Heart left ventricle (tissue), 16 donors: ENCODE measurements at regions not wholly inside any gene's neighbourhood (a gene's known extent, or its start where the extent isn't known, plus 50 kb on each side); places are given as distances from the start of the nearest gene placed in this dataset.

Experiments
- ATAC-seq, 4 donors: fragments of 200-7000 bp; cut with Tn5 transposase; one replicate each; pipeline ENCODE4 v1.9.1; 2020 to 2022; ENCODE audit warnings: moderate library complexity in 4 of 4, mild to moderate bottlenecking in 3 of 4, moderate number of reproducible peaks in 1 of 4
- DNase-seq, 5 donors: peaks; one replicate each; pipeline ENCODE4 v3.0.0-alpha.2; 2020
- H3K27ac ChIP-seq, 12 donors: fragments of 200-600 bp; sonication (generic) in 4 of 12; one replicate each; pipeline versions ENCODE4 v1.5.0 to v1.8.0; 2016 to 2022; ENCODE audit warnings: mild to moderate bottlenecking in 2 of 12
- H3K27me3 ChIP-seq, 9 donors: fragments of 200-600 bp; sonication (generic) in 2 of 9; one replicate each; pipeline versions ENCODE4 v1.5.1 to v1.8.0; 2016 to 2022; ENCODE audit warnings: mild to moderate bottlenecking in 3 of 9
- H3K36me3 ChIP-seq, 9 donors: fragments of 200-600 bp; sonication (generic) in 2 of 9; one replicate each; pipeline versions ENCODE4 v1.5.0 to v1.8.0; 2018 to 2022; ENCODE audit warnings: mild to moderate bottlenecking in 2 of 9
- H3K4me1 ChIP-seq, 12 donors: fragments of 200-600 bp; sonication (generic) in 4 of 12; one replicate each; pipeline versions ENCODE4 v1.5.0 to v1.8.0; 2016 to 2022; ENCODE audit warnings: mild to moderate bottlenecking in 3 of 12
- H3K4me3 ChIP-seq, 12 donors: fragments of 200-600 bp; sonication (generic) in 4 of 12; one replicate each; pipeline versions ENCODE4 v1.5.0 to v1.8.0; 2017 to 2022; ENCODE audit warnings: mild to moderate bottlenecking in 9 of 12, moderate library complexity in 4 of 12
- H3K9me3 ChIP-seq, 12 donors: fragments of 200-600 bp; sonication (generic) in 4 of 12; one replicate each; pipeline versions ENCODE4 v1.5.0 to v1.8.0; 2016 to 2022; ENCODE audit warnings: mild to moderate bottlenecking in 1 of 12
- POLR2A ChIP-seq, 2 donors: fragments of 450-650 bp; IDR thresholded peaks; one replicate each; pipeline ENCODE4 v1.6.1; 2017; ENCODE audit warnings: antibody characterized with exemption in 2 of 2, mild to moderate bottlenecking in 2 of 2, moderate library complexity in 2 of 2
- WGBS, 4 donors: extraction: QIAGEN DNeasy Blood & Tissue Kit in 2 of 4; methylation state at CpG; one replicate each; pipeline versions ENCODE4 v1.1.5 to v1.1.7; 2013 to 2018; 5-methylcytosine and 5-hydroxymethylcytosine counted together
- intact Hi-C, 10 donors: fragments of 100-400 bp; cut with DNase I; formaldehyde crosslinking; loops; one replicate each; pipeline versions ENCODE4 v1.11.1 to v1.14.2; 2022
- TF ChIP-seq, protein P1 (sequence below), 12 donors: fragments of 200-600 bp; sonication (generic) in 4 of 12; IDR thresholded peaks; one replicate each; pipeline versions ENCODE4 v1.5.0 to v1.8.0; 2018 to 2022; ENCODE audit warnings: antibody characterized with exemption in 12 of 12, mild to moderate bottlenecking in 5 of 12
- donor health status: ischemic (EF 13 %, LVEDD 7.1; RV severe dilation, severe dysfunction).
- donor health status: healthy with polysubstance abuse.
- donor health status: DM: no; HTN: yes; CAD: no.
- donor health status: DM: no; HTN: no; CAD: no.
- donor health status: ischemic (EF 25% LVEDD 6.9; RV normal size, moderate dysfunction).
- donor health status: ischemic (EF 25% LVEDD 5.7; RV mildly dilated, moderate dysfunction).
- donor health status: healthy.
- donor health status: DM: yes; HTN: yes; CAD: no.
- donor health status: ischemic (EF 35%, LVEDD 5.7; RV mildly dilated, moderate dysfunction).
- donor health status: nonischemic (EF 11% LVEDD 7.7; RV severe dilation, severe dysfunction).
- donor health status: DM: yes; HTN: yes; CAD: no.
- donor health status: PGD.
- donor health status: ischemic (EF 29% LVEDD 5.4; RV normal size, mild dysfunction).
- donor health status: nonischemic (EF 23%, LVEDD 6.1; RV moderate dilation, normal function).

DNA sequence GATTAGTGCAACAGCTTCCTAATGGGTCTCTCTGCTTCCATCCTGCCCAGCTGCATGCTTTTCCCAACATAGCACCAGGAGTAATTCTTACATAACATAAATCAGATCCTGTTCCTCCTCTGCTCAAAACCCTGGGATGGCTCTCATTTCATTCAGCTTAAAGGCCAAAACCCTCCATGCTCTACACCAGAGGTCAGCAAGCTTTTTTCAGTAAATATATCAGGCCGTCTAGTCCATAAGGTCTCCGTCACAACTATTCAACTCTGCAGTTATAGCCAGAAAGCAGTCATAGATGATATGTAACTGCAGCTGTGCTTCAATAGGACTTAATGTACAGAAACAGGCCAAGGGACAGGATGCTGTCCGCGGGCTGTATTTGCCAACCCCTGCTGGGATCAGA lies 202.8 kb upstream of the UBE2E2 start:
- TF ChIP-seq POLR2A (IDR thresholded peaks at IDR 0.05) = no peak
- TF ChIP-seq, protein P1, sequence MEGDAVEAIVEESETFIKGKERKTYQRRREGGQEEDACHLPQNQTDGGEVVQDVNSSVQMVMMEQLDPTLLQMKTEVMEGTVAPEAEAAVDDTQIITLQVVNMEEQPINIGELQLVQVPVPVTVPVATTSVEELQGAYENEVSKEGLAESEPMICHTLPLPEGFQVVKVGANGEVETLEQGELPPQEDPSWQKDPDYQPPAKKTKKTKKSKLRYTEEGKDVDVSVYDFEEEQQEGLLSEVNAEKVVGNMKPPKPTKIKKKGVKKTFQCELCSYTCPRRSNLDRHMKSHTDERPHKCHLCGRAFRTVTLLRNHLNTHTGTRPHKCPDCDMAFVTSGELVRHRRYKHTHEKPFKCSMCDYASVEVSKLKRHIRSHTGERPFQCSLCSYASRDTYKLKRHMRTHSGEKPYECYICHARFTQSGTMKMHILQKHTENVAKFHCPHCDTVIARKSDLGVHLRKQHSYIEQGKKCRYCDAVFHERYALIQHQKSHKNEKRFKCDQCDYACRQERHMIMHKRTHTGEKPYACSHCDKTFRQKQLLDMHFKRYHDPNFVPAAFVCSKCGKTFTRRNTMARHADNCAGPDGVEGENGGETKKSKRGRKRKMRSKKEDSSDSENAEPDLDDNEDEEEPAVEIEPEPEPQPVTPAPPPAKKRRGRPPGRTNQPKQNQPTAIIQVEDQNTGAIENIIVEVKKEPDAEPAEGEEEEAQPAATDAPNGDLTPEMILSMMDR (IDR thresholded peaks at IDR 0.05) = no peak
- Histone ChIP-seq H3K9me3 (no peaks in the 10 kb centered on the region), H3K36me3 (no peaks in the 10 kb centered on the region), H3K4me1 (peaks cover 0 to 11% (median 3%) of the 10 kb centered on the region in 12 donors), H3K27me3 (no peaks in the 10 kb centered on the region), H3K27ac (no peak overlapping the region), H3K4me3 (no peak overlapping the region)
- 85 to 94% (median 89%) methylated on average over 4 of the region's 4 CpGs for WGBS, 4 donors
- intact Hi-C loops = no loop called here
- no peak for ATAC-seq
- DNase-seq = no peak

DNA sequence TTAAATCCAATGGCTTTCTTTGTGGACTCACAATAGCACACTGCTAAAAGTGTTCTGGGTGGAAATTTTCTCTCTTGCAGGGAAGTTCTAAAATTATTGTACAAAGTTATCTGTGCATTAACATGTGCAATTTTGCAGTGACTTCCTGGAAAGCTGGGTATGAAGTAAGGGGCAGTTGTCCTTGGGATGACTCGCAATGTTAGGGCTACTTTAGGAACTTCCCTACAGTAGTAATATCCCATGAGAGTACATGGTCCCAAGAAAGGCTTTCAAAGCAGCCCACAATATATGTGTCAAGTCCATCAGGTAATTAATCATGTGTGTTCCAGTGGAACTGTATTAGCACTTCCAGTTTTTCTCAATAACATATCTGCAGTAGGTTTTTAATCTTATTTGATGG lies 201.0 kb upstream of the UBE2E2 start:
- TF ChIP-seq, protein P1 (IDR thresholded peaks at IDR 0.05) = no peak
- TF ChIP-seq POLR2A (IDR thresholded peaks at IDR 0.05) = no peak
- H3K27ac ChIP-seq = no peak overlapping the region
- 85 to 91% (median 88%) methylated on average over 1 of the region's 1 CpG for WGBS, 4 donors
- no peak for DNase-seq
- no peak for ATAC-seq
- no peaks in the 10 kb centered on the region for H3K9me3 ChIP-seq
- H3K36me3 ChIP-seq = no peaks in the 10 kb centered on the region
- H3K4me3 ChIP-seq = no peak overlapping the region
- H3K4me1 ChIP-seq = peaks cover 0 to 11% (median 3%) of the 10 kb centered on the region in 12 donors
- intact Hi-C loops = no loop called here
- H3K27me3 ChIP-seq = no peaks in the 10 kb centered on the region

DNA sequence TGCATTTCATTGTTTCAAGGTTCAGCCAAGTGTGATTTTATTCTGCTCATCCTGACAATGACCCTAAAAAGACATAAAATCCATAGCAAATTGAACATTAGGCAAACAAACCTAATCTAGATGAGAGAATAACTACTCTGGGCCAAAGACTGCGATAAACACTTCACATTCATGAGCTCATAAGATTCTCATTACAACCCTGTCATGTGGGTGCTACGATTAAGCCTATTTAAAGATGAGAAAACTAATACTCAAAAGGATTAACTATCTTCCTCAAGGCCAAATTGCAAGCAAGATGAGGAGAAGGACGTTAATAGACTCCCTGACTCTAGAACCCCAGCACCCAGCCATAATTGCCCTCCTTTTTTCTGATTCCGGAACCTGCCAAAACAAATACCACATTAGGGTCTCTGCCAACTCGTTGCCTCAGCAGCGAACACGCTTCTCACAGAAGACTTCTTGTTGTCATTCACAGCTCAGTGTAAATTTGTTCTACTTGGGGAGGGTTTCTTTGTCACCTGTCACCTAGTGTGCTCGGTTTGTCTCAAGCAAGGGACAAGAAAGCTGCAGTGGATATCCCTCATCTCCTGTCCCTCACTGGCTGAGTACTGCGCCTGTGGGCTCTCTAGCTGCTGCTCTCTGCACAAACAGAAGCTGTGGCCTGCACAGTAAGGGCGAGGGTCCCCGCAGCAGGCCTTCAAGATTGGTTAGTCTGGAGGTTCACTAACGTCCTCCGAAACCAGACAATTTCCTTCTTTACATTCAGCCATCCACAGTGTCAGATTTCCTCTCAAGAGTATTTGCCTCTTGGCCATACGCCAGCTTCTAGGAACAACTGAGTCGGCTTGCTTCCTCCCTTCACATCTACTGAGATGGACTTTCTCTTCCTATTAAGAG lies 200.0 kb upstream of the UBE2E2 start:
- Histone ChIP-seq H3K27me3 (no peaks in the 10 kb centered on the region), H3K4me1 (peaks cover 0 to 11% (median 3%) of the 10 kb centered on the region in 12 donors), H3K9me3 (no peaks in the 10 kb centered on the region), H3K36me3 (no peaks in the 10 kb centered on the region), H3K27ac (peak overlapping the region in 3 of 12 donors; percentile 18 to 30 (median 25)), H3K4me3 (no peak overlapping the region)
- TF ChIP-seq, protein P1 (IDR thresholded peaks at IDR 0.05) = no peak
- TF ChIP-seq POLR2A (IDR thresholded peaks at IDR 0.05) = no peak
- peak in 3 of 5 donors; percentile 26 to 38 (median 26) for DNase-seq
- intact Hi-C loops = no loop called here
- ATAC-seq = peak in 3 of 4 donors; percentile 24 to 50 (median 49)
- WGBS, 4 donors = 56 to 72% (median 64%) methylated on average over 15 of the region's 15 CpGs

DNA sequence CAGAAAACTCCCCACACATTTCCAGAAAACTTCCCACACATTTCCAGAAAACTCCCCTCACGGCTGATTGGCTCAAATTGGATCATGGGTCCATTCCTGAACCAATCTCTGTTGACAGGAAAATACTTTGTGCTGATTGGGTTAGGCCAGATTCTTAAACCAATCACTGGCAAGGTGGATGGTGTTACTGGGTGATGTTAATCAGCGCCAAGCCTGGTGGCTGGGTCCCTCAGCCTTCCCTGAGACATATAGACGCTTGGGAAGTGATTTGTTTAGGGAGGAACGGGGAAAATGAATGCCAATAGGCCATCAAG lies 199.4 kb upstream of the UBE2E2 start:
- intact Hi-C loops = no loop called here
- Histone ChIP-seq H3K9me3 (no peaks in the 10 kb centered on the region), H3K36me3 (no peaks in the 10 kb centered on the region), H3K27ac (no peak overlapping the region), H3K4me3 (no peak overlapping the region), H3K27me3 (no peaks in the 10 kb centered on the region), H3K4me1 (peaks cover 0 to 11% (median 3%) of the 10 kb centered on the region in 12 donors)
- no peak for TF ChIP-seq POLR2A (IDR thresholded peaks at IDR 0.05)
- TF ChIP-seq, protein P1 (IDR thresholded peaks at IDR 0.05) = no peak
- DNase-seq = no peak
- ATAC-seq = no peak
- 84 to 94% (median 88%) methylated on average over 4 of the region's 4 CpGs for WGBS, 4 donors
